ENCODE measurements at regions not wholly inside any gene's neighbourhood (a gene's known extent, or its start where the extent isn't known, plus 50 kb on each side); places are given as distances from the start of the nearest gene placed in this dataset.

GRCh38 chr5:100276071-100276470, 259.1 kb upstream of the FAM174A start:
- DNase-seq (ENCODE audit: low read depth), result no peak
- in situ Hi-C loops (cut with HindIII; ENCODE audit: low sequenced_read_pairs), result no loop called here
- no peak for TF ChIP-seq CTCF (IDR thresholded peaks at IDR 0.05; ENCODE audit: low read depth, low read length, missing control alignments)
- H3K4me3 ChIP-seq (ENCODE audit: low read depth, low read length), result no peak overlapping the region

GRCh38 chr5:100275631-100276030, 259.5 kb upstream of the FAM174A start:
- TF ChIP-seq CTCF (IDR thresholded peaks at IDR 0.05; ENCODE audit: low read depth, low read length, missing control alignments), result no peak
- in situ Hi-C loops (cut with HindIII; ENCODE audit: low sequenced_read_pairs), result no loop called here
- DNase-seq (ENCODE audit: low read depth), result no peak
- no peak overlapping the region for H3K4me3 ChIP-seq (ENCODE audit: low read depth, low read length)

DNA sequence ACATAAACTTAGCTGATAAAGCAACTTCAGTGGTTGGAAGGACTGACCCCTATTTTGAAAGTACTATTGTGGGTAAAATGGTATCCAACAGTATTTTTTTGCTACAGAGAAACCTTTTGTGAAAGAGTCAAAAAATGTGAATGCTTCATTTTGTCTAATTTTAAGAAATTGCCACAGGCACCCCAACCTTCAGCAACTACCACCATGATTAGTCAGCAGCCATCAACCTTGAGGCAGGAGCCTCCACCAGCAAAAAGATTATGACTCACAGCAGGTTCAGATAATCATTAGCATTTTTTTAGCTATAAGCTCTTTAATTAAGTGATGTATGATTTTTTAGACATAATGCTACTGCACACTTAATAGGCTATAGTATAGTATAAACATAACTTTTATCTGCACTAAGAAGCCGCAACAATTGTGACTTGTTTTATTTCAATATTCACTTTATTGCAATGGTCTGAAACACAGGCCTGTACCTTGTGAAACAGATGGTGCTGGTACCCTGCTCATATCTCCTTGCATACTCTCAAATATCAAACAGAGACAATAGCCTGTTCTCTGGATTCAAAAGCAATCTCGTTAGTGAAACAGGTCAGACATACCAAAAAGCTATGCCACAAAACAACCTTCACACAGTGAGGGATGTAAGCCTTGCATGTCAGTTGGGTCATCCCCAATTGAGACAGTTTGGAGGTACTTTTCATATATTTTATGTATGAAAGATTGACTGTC, 261.2 kb upstream of the FAM174A start:
- in situ Hi-C loops (cut with HindIII; ENCODE audit: low sequenced_read_pairs), result no loop called here
- H3K4me3 ChIP-seq (ENCODE audit: low read depth, low read length), result no peak overlapping the region
- no peak for TF ChIP-seq CTCF (IDR thresholded peaks at IDR 0.05; ENCODE audit: low read depth, low read length, missing control alignments)
- DNase-seq (ENCODE audit: low read depth), result no peak

- TF ChIP-seq CTCF (IDR thresholded peaks at IDR 0.05; ENCODE audit: low read depth, low read length, missing control alignments), result no peak
- H3K4me3 ChIP-seq (ENCODE audit: low read depth, low read length), result no peak overlapping the region
- in situ Hi-C loops (cut with HindIII; ENCODE audit: low sequenced_read_pairs), result no loop called here
- peak; percentile 97 for DNase-seq (ENCODE audit: low read depth)
These were observed 265.0 kb upstream of the FAM174A start for GRCh38 chr5:100270023-100270771.

DNA sequence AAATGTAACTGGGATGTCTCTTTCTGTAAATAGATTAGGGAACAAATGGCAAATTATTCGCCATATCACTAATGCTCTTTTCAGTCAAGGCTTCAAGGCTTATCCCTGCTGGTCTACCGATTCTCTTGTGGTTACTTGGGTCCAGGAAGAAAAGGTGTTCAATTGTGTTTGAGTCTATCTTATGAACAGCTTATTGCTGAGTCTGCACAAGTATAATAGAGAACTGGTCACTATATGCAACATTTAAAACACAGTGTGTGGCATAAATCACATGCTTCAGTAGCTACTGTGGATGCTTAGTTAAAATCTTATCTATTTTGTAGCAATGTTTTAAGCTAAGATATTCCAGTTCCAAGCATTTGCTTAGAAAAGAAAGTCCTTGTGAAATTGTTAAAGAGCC, 274.2 kb upstream of the FAM174A start:
- no peak for DNase-seq (ENCODE audit: low read depth)
- in situ Hi-C loops (cut with HindIII; ENCODE audit: low sequenced_read_pairs), result no loop called here
- H3K4me3 ChIP-seq (ENCODE audit: low read depth, low read length), result no peak overlapping the region
- TF ChIP-seq CTCF (IDR thresholded peaks at IDR 0.05; ENCODE audit: low read depth, low read length, missing control alignments), result no peak

GRCh38 chr5:100252944-100253343, 282.2 kb upstream of the FAM174A start:
- in situ Hi-C loops (cut with HindIII; ENCODE audit: low sequenced_read_pairs), result no loop called here
- TF ChIP-seq CTCF (IDR thresholded peaks at IDR 0.05; ENCODE audit: low read depth, low read length, missing control alignments), result no peak
- no peak for DNase-seq (ENCODE audit: low read depth)
- no peak overlapping the region for H3K4me3 ChIP-seq (ENCODE audit: low read depth, low read length)
